BJ (cell line): ENCODE measurements at regions not wholly inside any gene's neighbourhood (a gene's known extent, or its start where the extent isn't known, plus 50 kb on each side); places are given as distances from the start of the nearest gene placed in this dataset.

ENCODE experiments used
- CTCF ChIA-PET: fragments of 350-600 bp; formaldehyde crosslinking; extraction: SDS; loops from one replicate; lab custom pipeline; 2021; ENCODE audit warnings: antibody characterized with exemption, inconsistent platforms; lab: Yijun Ruan, JAX
- POLR2A ChIA-PET: fragments of 300-600 bp; sonication (Branson Sonifier 250); formaldehyde crosslinking; extraction: SDS; loops from one replicate; lab custom pipeline; 2021; ENCODE audit warnings: antibody characterized with exemption; lab: Charles Lee
- DNase-seq: peaks from one replicate; pipeline ENCODE4 v3.0.0-alpha.2; 2011; ENCODE audit warnings: low read depth
- H3K27me3 ChIP-seq: 2 replicates; pipeline ENCODE4 v1.6.0; 2011; ENCODE audit warnings: low read length; ENCODE audit not compliant: control insufficient read depth, insufficient read depth
- H3K36me3 ChIP-seq: 2 replicates; pipeline ENCODE4 v1.5.1; 2011; ENCODE audit warnings: low read length; ENCODE audit not compliant: control insufficient read depth, insufficient read depth
- H3K4me3 ChIP-seq: 2 replicates; pipeline ENCODE4 v1.5.1; 2011; ENCODE audit warnings: low read depth, mild to moderate bottlenecking, control low read depth, low read length
- TF ChIP-seq, protein P1 (sequence below): IDR thresholded peaks from 2 replicates; pipeline ENCODE4 v1.5.1; 2011; ENCODE audit warnings: low read depth, mild to moderate bottlenecking, control low read depth, inconsistent platforms, low read length, moderate library complexity; ENCODE audit not compliant: insufficient read depth

DNA sequence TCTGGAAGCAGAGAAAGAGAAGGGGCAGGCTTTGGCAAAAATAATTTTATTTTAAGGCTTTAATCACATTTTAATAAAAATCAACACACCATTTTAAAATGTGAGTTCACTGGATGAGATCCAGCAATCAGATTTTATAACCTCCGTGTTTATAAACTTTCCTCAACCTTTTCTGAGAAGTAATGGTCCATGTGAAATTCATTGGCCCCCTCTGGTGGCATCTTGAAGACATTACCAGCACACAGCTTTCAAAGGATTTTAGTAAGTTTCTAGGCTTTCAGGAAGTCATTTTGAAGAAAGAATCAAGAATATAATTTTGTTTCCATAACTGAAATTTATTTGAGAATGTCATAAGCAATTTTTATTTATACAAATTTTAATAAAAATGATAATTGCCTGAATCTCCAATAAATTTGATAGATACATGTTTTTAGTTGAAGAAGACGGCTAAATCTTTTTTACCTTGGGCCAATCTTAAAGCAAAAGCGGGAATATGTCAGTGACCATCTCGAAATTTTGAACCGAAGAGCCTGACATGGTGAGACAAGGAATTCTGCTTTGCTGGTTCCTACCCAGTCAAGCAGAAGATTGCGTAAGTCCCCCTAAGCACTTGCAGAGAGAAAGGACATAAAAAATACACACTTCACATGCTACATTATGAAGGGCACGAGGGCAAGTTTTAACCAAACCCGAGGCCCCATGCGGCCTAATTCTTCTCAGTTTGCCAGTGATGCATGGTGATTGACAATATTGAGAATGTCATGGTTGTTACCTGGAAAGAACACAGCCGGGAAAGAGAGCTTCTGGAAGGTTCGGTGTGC is 128.4 kb upstream of the CBLN2 start:
- Histone ChIP-seq H3K36me3 (no peaks in the 10 kb centered on the region), H3K27me3 (no peaks in the 10 kb centered on the region), H3K4me3 (no peak overlapping the region)
- TF ChIP-seq, protein P1, sequence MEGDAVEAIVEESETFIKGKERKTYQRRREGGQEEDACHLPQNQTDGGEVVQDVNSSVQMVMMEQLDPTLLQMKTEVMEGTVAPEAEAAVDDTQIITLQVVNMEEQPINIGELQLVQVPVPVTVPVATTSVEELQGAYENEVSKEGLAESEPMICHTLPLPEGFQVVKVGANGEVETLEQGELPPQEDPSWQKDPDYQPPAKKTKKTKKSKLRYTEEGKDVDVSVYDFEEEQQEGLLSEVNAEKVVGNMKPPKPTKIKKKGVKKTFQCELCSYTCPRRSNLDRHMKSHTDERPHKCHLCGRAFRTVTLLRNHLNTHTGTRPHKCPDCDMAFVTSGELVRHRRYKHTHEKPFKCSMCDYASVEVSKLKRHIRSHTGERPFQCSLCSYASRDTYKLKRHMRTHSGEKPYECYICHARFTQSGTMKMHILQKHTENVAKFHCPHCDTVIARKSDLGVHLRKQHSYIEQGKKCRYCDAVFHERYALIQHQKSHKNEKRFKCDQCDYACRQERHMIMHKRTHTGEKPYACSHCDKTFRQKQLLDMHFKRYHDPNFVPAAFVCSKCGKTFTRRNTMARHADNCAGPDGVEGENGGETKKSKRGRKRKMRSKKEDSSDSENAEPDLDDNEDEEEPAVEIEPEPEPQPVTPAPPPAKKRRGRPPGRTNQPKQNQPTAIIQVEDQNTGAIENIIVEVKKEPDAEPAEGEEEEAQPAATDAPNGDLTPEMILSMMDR: peak; percentile 70
- ChIA-PET CTCF (interaction anchor here (1.2 kb wide), 1 partner anchor 8 kb away, joined by 5 read pairs; no protein-coding TSS in a partner anchor), POLR2A (no interaction called here)
- DNase-seq: no peak

DNA sequence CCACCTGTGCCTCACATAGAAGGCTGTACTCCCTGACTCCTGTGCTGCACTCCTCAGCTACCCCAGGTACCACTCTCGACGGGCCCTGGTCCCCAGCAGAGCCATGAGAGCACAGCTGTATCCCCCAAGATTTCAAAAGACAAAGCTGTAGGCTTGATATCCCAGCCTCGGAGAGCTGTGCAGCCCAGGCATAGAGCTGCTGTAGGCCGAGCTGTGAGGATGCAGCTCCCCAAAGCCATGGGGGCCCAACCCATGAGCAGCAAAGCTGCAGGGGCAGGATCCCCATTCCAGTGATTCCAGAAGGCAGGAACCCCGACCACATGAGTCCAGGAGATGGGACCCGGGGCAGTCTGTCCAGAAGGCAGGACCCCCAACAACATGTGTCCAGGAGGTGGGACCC is 123.8 kb upstream of the CBLN2 start:
- POLR2A ChIA-PET: no interaction called here
- CTCF ChIA-PET: no interaction called here
- no peaks in the 10 kb centered on the region for H3K36me3 ChIP-seq
- H3K4me3 ChIP-seq: no peak overlapping the region
- TF ChIP-seq, protein P1: no peak
- no peak for DNase-seq
- no peaks in the 10 kb centered on the region for H3K27me3 ChIP-seq

DNA sequence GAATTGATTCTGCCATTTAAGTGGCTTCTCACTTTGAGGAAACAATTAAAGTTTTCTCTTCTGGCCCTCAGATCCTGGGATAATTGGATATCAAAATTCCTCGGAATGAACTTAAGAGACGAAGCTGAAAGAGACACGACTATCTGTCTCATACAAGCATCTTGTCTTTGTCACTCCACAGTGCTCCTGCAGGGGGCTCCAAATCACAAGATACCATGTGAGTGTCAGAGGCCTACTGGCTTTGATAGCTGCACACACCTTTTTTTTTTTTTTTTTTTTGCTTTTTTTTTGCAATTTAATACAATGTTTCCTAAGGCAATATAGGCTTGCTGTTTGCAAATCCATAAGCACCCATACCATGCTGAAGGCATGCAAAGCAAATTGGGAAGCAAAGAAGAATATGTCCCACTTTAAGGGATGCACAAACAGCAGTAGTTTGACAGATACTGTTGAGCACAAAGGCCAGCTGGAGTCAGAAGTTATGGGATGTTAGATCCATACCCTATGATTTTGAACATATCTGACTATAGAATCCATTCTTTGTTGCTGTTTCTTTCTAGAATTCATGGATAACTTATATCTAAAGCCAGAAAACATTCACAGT is 109.0 kb upstream of the CBLN2 start:
- ChIA-PET POLR2A (no interaction called here), CTCF (no interaction called here)
- no peak for DNase-seq

DNA sequence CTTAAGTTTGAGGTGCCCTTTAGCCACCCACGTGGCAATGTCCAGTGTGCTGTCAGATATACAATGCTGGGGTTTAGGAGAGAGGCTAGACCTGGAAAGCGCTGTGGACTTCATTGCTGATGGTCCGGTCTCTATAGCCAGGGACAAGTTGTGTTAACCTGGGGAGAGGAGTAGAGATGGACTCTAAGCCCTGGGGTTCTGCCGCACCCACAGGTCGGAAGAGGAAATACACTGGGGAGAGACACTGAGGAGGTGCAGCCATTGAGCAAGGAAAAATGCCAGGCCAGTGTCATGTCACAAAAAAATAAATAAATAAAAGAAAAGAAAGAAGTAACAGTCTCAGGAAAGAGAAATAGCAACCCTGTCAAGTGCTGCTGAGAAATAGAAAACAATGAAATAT is 106.9 kb upstream of the CBLN2 start:
- POLR2A ChIA-PET: no interaction called here
- no peak for DNase-seq
- CTCF ChIA-PET: no interaction called here
- no peak overlapping the region for H3K4me3 ChIP-seq
- H3K36me3 ChIP-seq: no peaks in the 10 kb centered on the region
- no peaks in the 10 kb centered on the region for H3K27me3 ChIP-seq
- TF ChIP-seq, protein P1: no peak

More for the DNA sequence above, 109.0 kb upstream of the CBLN2 start:
- no peaks in the 10 kb centered on the region for H3K36me3 ChIP-seq
- H3K27me3 ChIP-seq: no peaks in the 10 kb centered on the region
- TF ChIP-seq, protein P1: peak; percentile 28; the same call in 1 of the 2 replicates
- H3K4me3 ChIP-seq: no peak overlapping the region

DNA sequence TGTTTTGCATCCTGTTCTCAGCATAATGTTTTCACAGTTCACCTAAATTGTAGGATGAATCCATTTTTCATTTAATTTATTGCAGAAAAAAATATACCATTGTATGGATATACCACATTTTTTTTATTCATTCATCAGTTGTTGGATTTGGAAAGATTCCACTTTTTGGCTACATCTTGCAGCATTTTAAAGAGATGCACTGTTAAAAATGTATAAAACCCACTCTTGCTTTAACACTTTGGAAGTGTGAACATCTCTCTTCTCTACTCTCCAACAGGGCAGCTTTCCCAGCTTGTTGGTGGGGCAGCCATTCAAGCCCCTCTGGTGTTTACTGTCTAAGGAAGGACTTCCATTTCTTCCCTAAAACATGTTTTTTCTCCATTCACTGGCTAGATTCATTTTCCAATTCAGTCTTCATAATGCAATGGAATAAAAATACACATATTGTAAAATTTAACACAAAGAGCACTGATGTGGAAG is 104.4 kb upstream of the CBLN2 start:
- TF ChIP-seq, protein P1: no peak
- ChIA-PET POLR2A (no interaction called here), CTCF (no interaction called here)
- no peaks in the 10 kb centered on the region for H3K27me3 ChIP-seq
- H3K36me3 ChIP-seq: no peaks in the 10 kb centered on the region
- H3K4me3 ChIP-seq: no peak overlapping the region
- DNase-seq: no peak
